GM10248 (cell line): ENCODE measurements at regions not wholly inside any gene's neighbourhood (a gene's known extent, or its start where the extent isn't known, plus 50 kb on each side); places are given as distances from the start of the nearest gene placed in this dataset.

Source experiments
- CTCF ChIA-PET: fragments of 300-600 bp; sonication (Branson Sonifier 250); formaldehyde crosslinking; extraction: SDS; loops from one replicate; lab custom pipeline; 2021; ENCODE audit warnings: antibody characterized with exemption; lab: Yijun Ruan, JAX
- POLR2A ChIA-PET: fragments of 350-650 bp; sonication (Branson Sonifier 250); formaldehyde crosslinking; extraction: SDS; loops from one replicate; lab custom pipeline; 2020; ENCODE audit warnings: antibody characterized with exemption; lab: Yijun Ruan, JAX
- DNase-seq: peaks from one replicate; pipeline ENCODE4 v3.0.0; 2012; ENCODE audit errors: extremely low spot score
- CTCF ChIP-seq: IDR thresholded peaks from 2 replicates; pipeline ENCODE4 v1.5.1; 2012; ENCODE audit warnings: mild to moderate bottlenecking, low read depth; ENCODE audit errors: extremely low read depth, missing control alignments, control extremely low read depth

- DNase-seq: no peak
- TF ChIP-seq CTCF: no peak
- POLR2A ChIA-PET: no interaction called here
- CTCF ChIA-PET: no interaction called here
Observed at GRCh38 chr11:45538939-45539338, 126.5 kb downstream of the CHST1 start.

GRCh38 chr11:45538363-45538762, 127.1 kb downstream of the CHST1 start:
- DNase-seq: no peak
- CTCF ChIA-PET: no interaction called here

GRCh38 chr11:45537614-45538013, 127.8 kb downstream of the CHST1 start:
- ChIA-PET CTCF (no interaction called here), POLR2A (no interaction called here)
- TF ChIP-seq CTCF: no peak
- DNase-seq: no peak

More at GRCh38 chr11:45538363-45538762, 127.1 kb downstream of the CHST1 start:
- POLR2A ChIA-PET: interaction anchor here (0.6 kb wide), 1 partner anchor 1773 kb away, joined by 5 read pairs; no protein-coding TSS in a partner anchor
- TF ChIP-seq CTCF: no peak

GRCh38 chr11:45535033-45535432, 130.4 kb downstream of the CHST1 start:
- ChIA-PET CTCF (interaction anchor here (1.0 kb wide), 1 partner anchor 38 kb away, joined by 3 read pairs; no protein-coding TSS in a partner anchor), POLR2A (no interaction called here)
- no peak for DNase-seq
- no peak for TF ChIP-seq CTCF

DNA sequence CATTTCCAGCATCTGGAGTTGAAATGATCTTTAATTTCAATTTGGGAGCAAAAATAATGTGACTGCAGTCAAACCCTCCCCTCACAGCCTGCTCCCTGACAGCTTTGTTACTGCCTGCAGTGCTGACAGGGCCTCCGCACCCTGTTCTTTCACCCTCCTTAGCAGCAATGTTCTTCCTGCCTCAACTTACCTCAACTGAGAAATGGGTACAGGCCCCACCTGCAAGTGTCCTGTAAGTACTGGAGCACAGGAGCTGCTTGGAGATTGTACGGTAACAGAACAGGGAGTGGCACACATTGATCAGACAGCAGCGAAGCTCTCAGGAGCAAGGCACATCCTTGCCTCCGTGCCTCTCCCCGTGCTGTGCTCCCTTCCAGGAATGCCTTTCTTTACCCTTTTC, 131.3 kb downstream of the CHST1 start:
- CTCF ChIA-PET: interaction anchor here (1.0 kb wide), 1 partner anchor 37 kb away, joined by 3 read pairs; no protein-coding TSS in a partner anchor
- TF ChIP-seq CTCF: no peak
- POLR2A ChIA-PET: no interaction called here

DNA sequence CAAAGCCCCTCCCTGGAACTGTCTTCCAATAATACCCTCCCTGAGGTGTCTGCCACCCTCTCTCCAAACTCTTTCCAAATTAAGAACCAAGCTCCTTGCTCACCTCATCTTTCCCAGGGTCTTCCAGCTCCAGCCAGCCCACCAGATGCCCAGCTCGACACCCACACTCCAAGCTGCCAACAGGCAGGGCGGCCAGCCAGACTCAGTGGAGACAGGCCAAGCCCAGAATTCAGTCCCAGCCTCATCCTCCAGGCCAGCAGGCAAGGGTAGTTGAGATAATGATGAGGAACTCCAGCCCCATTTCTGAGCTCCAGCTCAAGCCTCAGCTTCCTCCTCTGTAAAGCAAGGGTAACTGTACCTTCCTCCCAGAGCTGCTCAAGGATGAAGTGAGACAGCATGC, 132.9 kb downstream of the CHST1 start:
- CTCF ChIA-PET: interaction anchor here (1.9 kb wide), 1 partner anchor 11 kb away, joined by 5 read pairs; no protein-coding TSS in a partner anchor
- no peak for DNase-seq
- no peak for TF ChIP-seq CTCF
- POLR2A ChIA-PET: no interaction called here

More for the DNA sequence above, 131.3 kb downstream of the CHST1 start:
- no peak for DNase-seq
